Neuronal stem cell (in vitro differentiated cells): ENCODE measurements at regions not wholly inside any gene's neighbourhood (a gene's known extent, or its start where the extent isn't known, plus 50 kb on each side); places are given as distances from the start of the nearest gene placed in this dataset.
"Not testable (repeated sequence)": the region's sequence is repeated elsewhere in the genome, so short reads cannot be mapped to it uniquely, and the experiment has no call there.

Experiments
- DNase-seq: peaks from one replicate; pipeline ENCODE4 v3.0.0-alpha.2; 2013; ENCODE audit warnings: low spot score
- H2AFZ ChIP-seq: one replicate; pipeline ENCODE4 v1.6.1; 2013; ENCODE audit warnings: mild to moderate bottlenecking, low read length, inconsistent platforms
- H2AK5ac ChIP-seq: 2 replicates; pipeline ENCODE4 v1.6.1; 2013; ENCODE audit warnings: low read depth, mild to moderate bottlenecking, inconsistent platforms, low read length, moderate library complexity, mixed read lengths
- H2BK120ac ChIP-seq: 2 replicates; pipeline ENCODE4 v1.6.1; 2013; ENCODE audit warnings: low read depth, mild to moderate bottlenecking, inconsistent platforms, low read length, moderate library complexity, mixed read lengths
- H2BK12ac ChIP-seq: one replicate; pipeline ENCODE4 v1.6.1; 2013; ENCODE audit warnings: low read length, inconsistent platforms
- H2BK15ac ChIP-seq: 2 replicates; pipeline ENCODE4 v1.6.1; 2013; ENCODE audit warnings: mild to moderate bottlenecking, low read length, inconsistent platforms, mixed read lengths
- H2BK5ac ChIP-seq: one replicate; pipeline ENCODE4 v1.6.1; 2013; ENCODE audit warnings: inconsistent platforms, mild to moderate bottlenecking, low read length, moderate library complexity
- H3K14ac ChIP-seq: one replicate; pipeline ENCODE4 v1.6.1; 2013; ENCODE audit warnings: low read length, inconsistent platforms
- H3K18ac ChIP-seq: 2 replicates; pipeline ENCODE4 v1.6.1; 2013; ENCODE audit warnings: low read length, inconsistent platforms
- H3K23ac ChIP-seq: 2 replicates; pipeline ENCODE4 v1.6.1; 2013; ENCODE audit warnings: low read depth, mild to moderate bottlenecking, mixed read lengths, low read length, inconsistent platforms; ENCODE audit not compliant: poor library complexity
- H3K27ac ChIP-seq: replicated peaks from 3 replicates; pipeline ENCODE4 v1.5.1; 2013; ENCODE audit warnings: low read length, inconsistent platforms
- H3K27me3 ChIP-seq, 3 experiments: 2 replicates each; pipeline ENCODE4 v1.6.1; 2013; ENCODE audit warnings: low read length in 3 of 3, mild to moderate bottlenecking in 2 of 3, inconsistent platforms in 1 of 3, low read depth in 1 of 3, mixed read lengths in 1 of 3, moderate library complexity in 1 of 3; ENCODE audit not compliant: control insufficient read depth in 3 of 3, insufficient read depth in 3 of 3
- H3K36me3 ChIP-seq, 2 donors: replicated peaks in 1 of 2; 2 replicates each; pipeline ENCODE4 v1.6.1; 2013; ENCODE audit warnings: low read length in 2 of 2; ENCODE audit not compliant: control insufficient read depth in 2 of 2, insufficient read depth in 2 of 2
- H3K4ac ChIP-seq: 2 replicates; pipeline ENCODE4 v1.6.1; 2013; ENCODE audit warnings: inconsistent platforms, mild to moderate bottlenecking, low read length, moderate library complexity
- H3K4me1 ChIP-seq, 2 donors: 1 replicate in 1 of 2; 2 replicates in 1 of 2; pipeline ENCODE4 v1.6.1; 2013; ENCODE audit warnings: low read length in 2 of 2, low read depth in 1 of 2; ENCODE audit not compliant: control insufficient read depth in 2 of 2, insufficient read depth in 1 of 2
- H3K4me2 ChIP-seq: one replicate; pipeline ENCODE4 v1.6.1; 2013; ENCODE audit warnings: mild to moderate bottlenecking, low read length, inconsistent platforms; ENCODE audit not compliant: insufficient read depth, poor library complexity, severe bottlenecking
- H3K4me3 ChIP-seq, 2 donors: 2 replicates each; pipeline ENCODE4 v1.5.1; 2013; ENCODE audit warnings: low read length in 2 of 2, mild to moderate bottlenecking in 2 of 2, inconsistent platforms in 1 of 2, moderate library complexity in 1 of 2
- H3K79me1 ChIP-seq: one replicate; pipeline ENCODE4 v1.6.1; 2013; ENCODE audit warnings: low read depth, mild to moderate bottlenecking, inconsistent platforms, low read length, moderate library complexity
- H3K9ac ChIP-seq: one replicate; pipeline ENCODE4 v1.6.1; 2013; ENCODE audit warnings: mild to moderate bottlenecking, low read depth, low read length, inconsistent platforms; ENCODE audit not compliant: poor library complexity
- H3K9me3 ChIP-seq, 2 donors: replicated peaks in 1 of 2; 2 replicates each; pipeline versions ENCODE3 to v1.6.1; 2013; ENCODE audit warnings: low read length in 2 of 2, mild to moderate bottlenecking in 2 of 2, inconsistent platforms in 1 of 2, low read depth in 1 of 2, mixed read lengths in 1 of 2, moderate library complexity in 1 of 2; ENCODE audit not compliant: control insufficient read depth in 2 of 2, insufficient read depth in 1 of 2
- H4K8ac ChIP-seq: one replicate; pipeline ENCODE4 v1.6.1; 2013; ENCODE audit warnings: low read depth, mild to moderate bottlenecking, inconsistent platforms, low read length, moderate library complexity
- H4K91ac ChIP-seq: one replicate; pipeline ENCODE4 v1.6.1; 2013; ENCODE audit warnings: low read length, low read depth, mild to moderate bottlenecking, inconsistent platforms; ENCODE audit not compliant: poor library complexity
- WGBS, 2 donors: extraction: QIAGEN DNeasy Blood & Tissue Kit; methylation state at CpG; one replicate each; pipeline ENCODE4 v1.1.7; 2013; ENCODE audit warnings: missing lambda C conversion rate in 2 of 2, mixed read lengths in 1 of 2; ENCODE audit not compliant: insufficient read length in 2 of 2, insufficient replicate concordance in 1 of 2; ENCODE audit errors: extremely low coverage in 2 of 2; 5-methylcytosine and 5-hydroxymethylcytosine counted together

DNA sequence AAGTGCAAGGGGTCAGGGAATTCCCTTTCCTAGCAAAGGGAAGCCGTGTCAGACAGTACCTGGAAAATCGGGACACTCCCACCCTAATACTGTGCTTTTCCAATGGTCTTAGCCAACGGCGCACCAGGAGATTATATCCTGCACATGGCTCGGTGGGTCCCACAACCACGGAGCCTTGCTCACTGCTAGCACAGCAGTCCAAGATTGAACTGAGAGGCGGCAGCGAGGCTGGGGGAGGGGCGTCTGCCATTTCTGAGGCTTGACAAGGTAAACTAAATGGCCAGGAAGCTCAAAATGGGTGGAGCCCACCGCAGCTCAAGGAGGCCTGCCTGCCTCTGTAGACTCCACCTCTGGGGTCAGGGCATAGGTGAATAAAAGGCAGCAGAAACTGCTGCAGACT, 76.5 kb upstream of the LINC00632 start:
- not testable (repeated sequence) for H3K4ac ChIP-seq, H2BK120ac ChIP-seq, H3K14ac ChIP-seq, H3K4me3 ChIP-seq, H4K8ac ChIP-seq, H3K36me3 ChIP-seq, H3K9ac ChIP-seq, H3K79me1 ChIP-seq, H4K91ac ChIP-seq, H2AFZ ChIP-seq, H2BK5ac ChIP-seq, H2AK5ac ChIP-seq, H3K4me2 ChIP-seq, H3K27me3 ChIP-seq, DNase-seq, H3K18ac ChIP-seq, H3K4me1 ChIP-seq, H2BK12ac ChIP-seq, H3K27ac ChIP-seq, H3K23ac ChIP-seq, H3K9me3 ChIP-seq, H2BK15ac ChIP-seq
- WGBS, 2 donors, result no CpG with 5 or more reads among the region's 10 CpGs

DNA sequence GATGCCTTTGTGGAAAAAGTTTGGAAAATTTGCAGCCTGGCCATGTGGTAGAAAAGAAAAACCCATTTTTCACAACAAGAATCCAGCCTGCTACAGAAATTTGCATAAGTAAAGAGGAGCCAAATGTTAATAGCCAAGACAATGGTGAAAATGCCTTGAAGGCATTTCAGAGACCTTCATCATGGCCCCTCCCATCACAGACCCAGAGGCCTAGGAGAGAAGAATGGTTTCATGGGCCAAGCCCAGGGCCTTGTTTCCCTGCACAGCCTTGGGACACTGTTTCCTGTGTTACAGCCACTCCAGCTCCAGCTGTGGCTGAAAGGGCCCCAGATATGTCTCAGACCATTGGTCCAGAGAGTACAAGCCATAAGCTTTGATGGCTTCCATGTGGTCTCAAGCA, 101.4 kb upstream of the LINC00632 start:
- no peak overlapping the region for H3K27ac ChIP-seq
- no peak for DNase-seq
- no peak overlapping the region for H3K9ac ChIP-seq
- no peak overlapping the region for H3K4ac ChIP-seq
- no peak overlapping the region for H2AFZ ChIP-seq
- H3K4me3 ChIP-seq, result no peak overlapping the region
- no peak overlapping the region for H3K14ac ChIP-seq
- H3K4me2 ChIP-seq, result no peak overlapping the region
- H3K18ac ChIP-seq, result no peak overlapping the region
- H3K23ac ChIP-seq, result no peak overlapping the region
- no peak overlapping the region for H4K91ac ChIP-seq
- H3K4me1 ChIP-seq, result no peaks in the 10 kb centered on the region
- H4K8ac ChIP-seq, result no peak overlapping the region
- H2BK5ac ChIP-seq, result no peak overlapping the region
- H3K36me3 ChIP-seq, result no peaks in the 10 kb centered on the region
- H2BK120ac ChIP-seq, result no peak overlapping the region
- peaks cover 0 to 4% (median 0%) of the 10 kb centered on the region in 3 experiments for H3K27me3 ChIP-seq
- H2BK15ac ChIP-seq, result no peak overlapping the region
- H3K79me1 ChIP-seq, result no peaks in the 10 kb centered on the region
- no peaks in the 10 kb centered on the region for H3K9me3 ChIP-seq
- H2AK5ac ChIP-seq, result no peak overlapping the region
- no peak overlapping the region for H2BK12ac ChIP-seq

- Histone ChIP-seq H3K4me3 (no peak overlapping the region), H2BK15ac (no peak overlapping the region), H3K4me2 (no peak overlapping the region), H2AFZ (no peak overlapping the region), H3K4me1 (no peaks in the 10 kb centered on the region), H3K9me3 (no peaks in the 10 kb centered on the region), H3K9ac (no peak overlapping the region), H3K18ac (no peak overlapping the region), H4K91ac (no peak overlapping the region), H2BK5ac (no peak overlapping the region), H3K79me1 (no peaks in the 10 kb centered on the region), H2AK5ac (no peak overlapping the region), H4K8ac (no peak overlapping the region), H3K4ac (no peak overlapping the region), H3K27ac (no peak overlapping the region), H3K14ac (no peak overlapping the region), H2BK120ac (no peak overlapping the region), H3K36me3 (no peaks in the 10 kb centered on the region), H3K23ac (no peak overlapping the region), H2BK12ac (no peak overlapping the region), H3K27me3 (peaks cover 0 to 4% (median 0%) of the 10 kb centered on the region in 3 experiments)
- DNase-seq, result no peak
- WGBS, 2 donors, result no CpG with 5 or more reads among the region's 3 CpGs
Measured at GRCh38 chrX:140602140-140602539, 97.3 kb upstream of the SOX3 start.

DNA sequence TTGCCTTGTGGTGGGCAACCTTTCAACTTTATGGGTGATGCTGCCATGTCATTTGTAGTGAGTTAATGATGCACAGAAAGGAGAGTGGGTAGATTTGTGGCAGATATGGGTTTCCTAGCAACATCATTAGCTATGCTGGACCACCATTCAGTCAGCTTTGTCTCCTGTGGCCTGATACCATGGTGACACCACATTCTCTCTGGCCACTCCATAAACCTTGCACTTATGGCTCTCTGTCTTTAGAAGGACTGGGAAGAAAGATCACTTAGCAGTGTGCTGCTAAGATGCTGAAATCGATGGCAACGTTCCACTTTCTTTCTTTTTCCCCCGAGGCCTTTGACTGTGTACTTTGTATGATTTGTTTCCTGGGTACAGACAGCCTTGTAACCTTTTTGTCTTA, 95.0 kb upstream of the SOX3 start:
- no peak overlapping the region for H4K8ac ChIP-seq
- no peak overlapping the region for H4K91ac ChIP-seq
- H3K4ac ChIP-seq, result no peak overlapping the region
- no peak for DNase-seq
- no peak overlapping the region for H3K27ac ChIP-seq
- H2AFZ ChIP-seq, result no peak overlapping the region
- H3K4me1 ChIP-seq, result no peaks in the 10 kb centered on the region
- H3K4me2 ChIP-seq, result no peak overlapping the region
- no peak overlapping the region for H2BK5ac ChIP-seq
- H3K27me3 ChIP-seq, result peaks cover 0 to 4% (median 0%) of the 10 kb centered on the region in 3 experiments
- no CpG with 5 or more reads among the region's 3 CpGs for WGBS, 2 donors
- H3K14ac ChIP-seq, result no peak overlapping the region
- no peaks in the 10 kb centered on the region for H3K79me1 ChIP-seq
- H3K23ac ChIP-seq, result no peak overlapping the region
- no peak overlapping the region for H3K9ac ChIP-seq
- H2BK120ac ChIP-seq, result no peak overlapping the region
- no peak overlapping the region for H2BK15ac ChIP-seq
- H3K18ac ChIP-seq, result no peak overlapping the region
- no peaks in the 10 kb centered on the region for H3K36me3 ChIP-seq
- no peak overlapping the region for H3K4me3 ChIP-seq
- no peak overlapping the region for H2BK12ac ChIP-seq
- H2AK5ac ChIP-seq, result no peak overlapping the region
- no peaks in the 10 kb centered on the region for H3K9me3 ChIP-seq
